WTC11 (cell line): ENCODE measurements at regions not wholly inside any gene's neighbourhood (a gene's known extent, or its start where the extent isn't known, plus 50 kb on each side); places are given as distances from the start of the nearest gene placed in this dataset.

Experiments
- ATAC-seq: fragments of 200-7000 bp; cut with Tn5 transposase; 2 replicates; pipeline ENCODE4 v1.10.0; 2021; ENCODE audit warnings: mild to moderate bottlenecking, moderate library complexity
- CTCF ChIA-PET: fragments of 300-600 bp; sonication (Branson Sonifier 250); formaldehyde crosslinking; loops from one replicate; lab custom pipeline; 2021; ENCODE audit warnings: antibody characterized with exemption; lab: Charles Lee
- POLR2A ChIA-PET: fragments of 350-600 bp; sonication (Branson Sonifier 250); formaldehyde crosslinking; loops from one replicate; lab custom pipeline; 2021; ENCODE audit warnings: antibody characterized with exemption; lab: Charles Lee
- DNase-seq: peaks from one replicate; pipeline ENCODE4 v3.0.0; 2021; ENCODE audit warnings: low spot score
- H3K27ac Mint-ChIP-seq: 2 replicates; pipeline ENCODE4 v1.8.0; 2021; ENCODE audit warnings: mixed read lengths
- H3K27me3 Mint-ChIP-seq: 2 replicates; pipeline ENCODE4 v1.8.0; 2021; ENCODE audit warnings: low read depth, mild to moderate bottlenecking, moderate library complexity, mixed read lengths
- H3K36me3 Mint-ChIP-seq: 2 replicates; pipeline ENCODE4 v1.8.0; 2021; ENCODE audit warnings: mixed read lengths
- H3K4me1 Mint-ChIP-seq: 2 replicates; pipeline ENCODE4 v1.8.0; 2022; ENCODE audit warnings: mixed read lengths
- H3K4me3 Mint-ChIP-seq: 2 replicates; pipeline ENCODE4 v1.8.0; 2021; ENCODE audit warnings: mild to moderate bottlenecking, moderate library complexity, mixed read lengths
- H3K9me3 Mint-ChIP-seq: 2 replicates; pipeline ENCODE4 v1.8.0; 2021; ENCODE audit warnings: mixed read lengths
- ATF2 ChIP-seq: sonication (generic); formaldehyde crosslinking; IDR thresholded peaks from 2 replicates; pipeline ENCODE4 v1.8.1; 2022; ENCODE audit warnings: low read depth, missing genetic modification reagents, borderline replicate concordance
- CBFB ChIP-seq: sonication (generic); formaldehyde crosslinking; IDR thresholded peaks from 2 replicates; pipeline ENCODE4 v1.8.1; 2022; ENCODE audit warnings: mild to moderate bottlenecking, low read depth, missing genetic modification reagents
- CTCF ChIP-seq: fragments of 200-600 bp; IDR thresholded peaks from 2 replicates; pipeline ENCODE4 v1.8.0; 2022; ENCODE audit warnings: antibody characterized with exemption
- FOXP4 ChIP-seq: sonication (generic); formaldehyde crosslinking; IDR thresholded peaks from 2 replicates; pipeline ENCODE4 v1.8.0; 2022; ENCODE audit warnings: mild to moderate bottlenecking, missing genetic modification reagents
- GABPB1 ChIP-seq: sonication (generic); formaldehyde crosslinking; IDR thresholded peaks from 2 replicates; pipeline ENCODE4 v1.8.1; 2023; ENCODE audit warnings: mild to moderate bottlenecking, missing genetic modification reagents
- IRF1 ChIP-seq: sonication (generic); formaldehyde crosslinking; IDR thresholded peaks from 2 replicates; pipeline ENCODE4 v1.8.0; 2023; ENCODE audit warnings: missing genetic modification reagents
- IRF2 ChIP-seq: sonication (generic); formaldehyde crosslinking; IDR thresholded peaks from 2 replicates; pipeline ENCODE4 v1.8.0; 2022; ENCODE audit warnings: low read depth, missing genetic modification reagents, borderline replicate concordance
- MLX ChIP-seq: sonication (generic); formaldehyde crosslinking; IDR thresholded peaks from 2 replicates; pipeline ENCODE4 v1.8.1; 2023; ENCODE audit warnings: mild to moderate bottlenecking, missing genetic modification reagents, moderate library complexity
- MYBL2 ChIP-seq: sonication (generic); formaldehyde crosslinking; IDR thresholded peaks from 2 replicates; pipeline ENCODE4 v1.8.1; 2023; ENCODE audit warnings: mild to moderate bottlenecking, moderate library complexity, missing genetic modification reagents
- PRDM15 ChIP-seq: sonication (generic); formaldehyde crosslinking; IDR thresholded peaks from 2 replicates; pipeline ENCODE4 v1.8.0; 2022; ENCODE audit warnings: missing genetic modification reagents
- RELA ChIP-seq: sonication (generic); formaldehyde crosslinking; IDR thresholded peaks from 2 replicates; pipeline ENCODE4 v1.8.1; 2022; ENCODE audit warnings: missing genetic modification reagents, mild to moderate bottlenecking, borderline replicate concordance
- SOX15 ChIP-seq: fragments of 250-450 bp; sonication (Bioruptor Pico); IDR thresholded peaks from 2 replicates; pipeline ENCODE4 v1.9.0; 2021; ENCODE audit warnings: mild to moderate bottlenecking
- TEAD4 ChIP-seq: sonication (generic); formaldehyde crosslinking; IDR thresholded peaks from 2 replicates; pipeline ENCODE4 v1.8.0; 2022; ENCODE audit warnings: mild to moderate bottlenecking, missing genetic modification reagents
- TP53 ChIP-seq: sonication (generic); formaldehyde crosslinking; IDR thresholded peaks from 2 replicates; pipeline ENCODE4 v1.8.1; 2023; ENCODE audit warnings: mild to moderate bottlenecking, missing genetic modification reagents
- ZNF219 ChIP-seq: sonication (generic); formaldehyde crosslinking; IDR thresholded peaks from 2 replicates; pipeline ENCODE4 v1.8.0; 2023; ENCODE audit warnings: missing genetic modification reagents, mild to moderate bottlenecking, borderline replicate concordance
- ZNF396 ChIP-seq: fragments of 250-450 bp; sonication (Bioruptor Pico); IDR thresholded peaks from 2 replicates; pipeline ENCODE4 v1.8.0; 2021; ENCODE audit warnings: mild to moderate bottlenecking, moderate library complexity, borderline replicate concordance
- ZNF423 ChIP-seq: fragments of 250-450 bp; sonication (Bioruptor Pico); IDR thresholded peaks from 2 replicates; pipeline ENCODE4 v2.1.2; 2022; ENCODE audit warnings: mild to moderate bottlenecking, moderate library complexity
- ZNF532 ChIP-seq: fragments of 250-450 bp; sonication (Bioruptor Pico); IDR thresholded peaks from 2 replicates; pipeline ENCODE4 v1.9.0; 2021; ENCODE audit warnings: mild to moderate bottlenecking, borderline replicate concordance
- ZSCAN18 ChIP-seq: fragments of 250-450 bp; sonication (Bioruptor Pico); IDR thresholded peaks from 2 replicates; pipeline ENCODE4 v2.1.2; 2022; ENCODE audit warnings: mild to moderate bottlenecking, moderate library complexity

GRCh38 chr6:106754215-106754614 is 124.8 kb downstream of the QRSL1 start:
- DNase-seq: no peak
- Mint-ChIP-seq H3K4me1 (peaks cover 30% of the 10 kb centered on the region), H3K9me3 (peaks cover 4% of the 10 kb centered on the region)
- POLR2A ChIA-PET: interaction anchor here (0.6 kb wide), 1 partner anchor 1788 kb away, joined by 3 read pairs; no protein-coding TSS in a partner anchor
- no peak for TF ChIP-seq RELA (CRISPR knock-in tag)
- TF ChIP-seq FOXP4 (CRISPR knock-in tag): no peak
- no peak for TF ChIP-seq CTCF
- no peak for TF ChIP-seq IRF2
- TF ChIP-seq MYBL2 (CRISPR knock-in tag): no peak
- TF ChIP-seq ZNF219 (CRISPR knock-in tag): no peak
- no peak for TF ChIP-seq MLX (CRISPR knock-in tag)
- TF ChIP-seq ZSCAN18 (CRISPR knock-in tag): no peak
- TF ChIP-seq ATF2 (CRISPR knock-in tag): no peak
- TF ChIP-seq CBFB (CRISPR knock-in tag): no peak
- TF ChIP-seq ZNF396 (CRISPR knock-in tag): no peak
- no peak for TF ChIP-seq ZNF532 (CRISPR knock-in tag)
- TF ChIP-seq TP53: no peak
- no peak for TF ChIP-seq IRF1
- no peak for TF ChIP-seq GABPB1 (CRISPR knock-in tag)
- TF ChIP-seq SOX15 (CRISPR knock-in tag): no peak
- TF ChIP-seq ZNF423 (CRISPR knock-in tag): no peak
- no peak for TF ChIP-seq TEAD4 (CRISPR knock-in tag)
- TF ChIP-seq PRDM15: no peak
- TF ChIP-seq, all 79 proteins: peak for 0
- Mint-ChIP-seq H3K4me3 (no peak overlapping the region), H3K27ac (no peak overlapping the region), H3K27me3 (no peaks in the 10 kb centered on the region; the same call in 1 of the 2 replicates), H3K36me3 (peaks cover 3% of the 10 kb centered on the region)
- CTCF ChIA-PET: interaction anchor here (0.6 to 1.2 kb wide), 3 partner anchors 144 to 225 kb away, joined by 3 to 5 read pairs (median 4); no protein-coding TSS in a partner anchor
- ATAC-seq: no peak
